HFFc6 (cell line): ENCODE measurements at regions not wholly inside any gene's neighbourhood (a gene's known extent, or its start where the extent isn't known, plus 50 kb on each side); places are given as distances from the start of the nearest gene placed in this dataset.

Experiments
- DNase-seq: peaks from one replicate; pipeline ENCODE4 v3.0.0-alpha.2; 2018
- H3K27ac Mint-ChIP-seq: 2 replicates; pipeline ENCODE4 v1.8.0; 2020; ENCODE audit warnings: mild to moderate bottlenecking, mixed read lengths
- H3K27me3 Mint-ChIP-seq: 2 replicates; pipeline ENCODE4 v1.8.0; 2021; ENCODE audit warnings: mild to moderate bottlenecking, moderate library complexity, mixed read lengths; ENCODE audit not compliant: insufficient read depth
- H3K36me3 Mint-ChIP-seq: 2 replicates; pipeline ENCODE4 v1.8.0; 2021; ENCODE audit warnings: low read depth, mixed read lengths
- H3K4me1 Mint-ChIP-seq: 2 replicates; pipeline ENCODE4 v1.8.0; 2020; ENCODE audit warnings: low read depth, mixed read lengths
- H3K4me3 Mint-ChIP-seq: 2 replicates; pipeline ENCODE4 v1.8.0; 2020; ENCODE audit warnings: mild to moderate bottlenecking, moderate library complexity, mixed read lengths
- H3K9me3 Mint-ChIP-seq: 2 replicates; pipeline ENCODE4 v1.8.0; 2020; ENCODE audit warnings: mild to moderate bottlenecking, mixed read lengths
- TF ChIP-seq, protein P1 (sequence below): fragments of 200-600 bp; sonication (generic); IDR thresholded peaks from 2 replicates; pipeline ENCODE4 v1.5.0; 2021; ENCODE audit warnings: antibody characterized with exemption, mild to moderate bottlenecking

- no peak for DNase-seq
- TF ChIP-seq, protein P1, sequence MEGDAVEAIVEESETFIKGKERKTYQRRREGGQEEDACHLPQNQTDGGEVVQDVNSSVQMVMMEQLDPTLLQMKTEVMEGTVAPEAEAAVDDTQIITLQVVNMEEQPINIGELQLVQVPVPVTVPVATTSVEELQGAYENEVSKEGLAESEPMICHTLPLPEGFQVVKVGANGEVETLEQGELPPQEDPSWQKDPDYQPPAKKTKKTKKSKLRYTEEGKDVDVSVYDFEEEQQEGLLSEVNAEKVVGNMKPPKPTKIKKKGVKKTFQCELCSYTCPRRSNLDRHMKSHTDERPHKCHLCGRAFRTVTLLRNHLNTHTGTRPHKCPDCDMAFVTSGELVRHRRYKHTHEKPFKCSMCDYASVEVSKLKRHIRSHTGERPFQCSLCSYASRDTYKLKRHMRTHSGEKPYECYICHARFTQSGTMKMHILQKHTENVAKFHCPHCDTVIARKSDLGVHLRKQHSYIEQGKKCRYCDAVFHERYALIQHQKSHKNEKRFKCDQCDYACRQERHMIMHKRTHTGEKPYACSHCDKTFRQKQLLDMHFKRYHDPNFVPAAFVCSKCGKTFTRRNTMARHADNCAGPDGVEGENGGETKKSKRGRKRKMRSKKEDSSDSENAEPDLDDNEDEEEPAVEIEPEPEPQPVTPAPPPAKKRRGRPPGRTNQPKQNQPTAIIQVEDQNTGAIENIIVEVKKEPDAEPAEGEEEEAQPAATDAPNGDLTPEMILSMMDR: no peak
- H3K4me1 Mint-ChIP-seq: no peaks in the 10 kb centered on the region
- H3K36me3 Mint-ChIP-seq: no peaks in the 10 kb centered on the region
- no peak overlapping the region for H3K27ac Mint-ChIP-seq
- no peak overlapping the region for H3K4me3 Mint-ChIP-seq
- peaks cover 23% of the 10 kb centered on the region for H3K9me3 Mint-ChIP-seq
- peaks cover 2% of the 10 kb centered on the region; the same call in 1 of the 2 replicates for H3K27me3 Mint-ChIP-seq
These were observed 346.8 kb downstream of the RRAGC start for GRCh38 chr1:38512789-38513188.

- H3K27me3 Mint-ChIP-seq: peaks cover 2% of the 10 kb centered on the region; the same call in 1 of the 2 replicates
- H3K9me3 Mint-ChIP-seq: peaks cover 18% of the 10 kb centered on the region
- H3K4me1 Mint-ChIP-seq: no peaks in the 10 kb centered on the region
- DNase-seq: no peak
- H3K36me3 Mint-ChIP-seq: no peaks in the 10 kb centered on the region
- no peak overlapping the region for H3K4me3 Mint-ChIP-seq
- TF ChIP-seq, protein P1: no peak
- H3K27ac Mint-ChIP-seq: no peak overlapping the region
These were observed 347.4 kb downstream of the RRAGC start for GRCh38 chr1:38512024-38512767.

GRCh38 chr1:38508232-38508631 is 351.3 kb downstream of the RRAGC start:
- no peak overlapping the region for H3K27ac Mint-ChIP-seq
- no peak overlapping the region for H3K4me3 Mint-ChIP-seq
- H3K36me3 Mint-ChIP-seq: no peaks in the 10 kb centered on the region
- H3K27me3 Mint-ChIP-seq: no peaks in the 10 kb centered on the region
- no peak for DNase-seq
- H3K9me3 Mint-ChIP-seq: peaks cover 10% of the 10 kb centered on the region
- TF ChIP-seq, protein P1: no peak
- no peaks in the 10 kb centered on the region for H3K4me1 Mint-ChIP-seq

DNA sequence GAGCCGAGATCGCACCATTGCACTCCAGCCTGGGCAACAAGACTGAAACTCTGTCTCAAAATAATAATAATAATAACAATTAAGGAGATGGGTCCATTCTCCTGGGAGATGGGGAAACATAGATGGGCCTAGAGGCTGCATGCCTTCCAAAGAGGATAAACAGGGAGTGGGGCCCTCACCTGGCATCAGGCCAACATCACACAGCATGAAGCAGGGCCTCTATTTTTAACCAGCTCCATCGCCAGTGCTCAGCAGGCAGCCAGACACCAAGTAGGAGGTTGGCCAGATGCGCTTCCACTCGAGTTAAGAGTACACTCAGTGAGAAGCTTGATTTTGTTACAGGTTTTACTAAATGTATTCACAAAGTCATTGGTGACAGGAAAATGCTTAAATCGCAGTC is 352.0 kb downstream of the RRAGC start:
- Mint-ChIP-seq H3K27me3 (no peaks in the 10 kb centered on the region), H3K36me3 (no peaks in the 10 kb centered on the region), H3K4me1 (no peaks in the 10 kb centered on the region), H3K9me3 (peaks cover 10% of the 10 kb centered on the region), H3K27ac (no peak overlapping the region), H3K4me3 (no peak overlapping the region)
- no peak for DNase-seq
- TF ChIP-seq, protein P1: no peak

DNA sequence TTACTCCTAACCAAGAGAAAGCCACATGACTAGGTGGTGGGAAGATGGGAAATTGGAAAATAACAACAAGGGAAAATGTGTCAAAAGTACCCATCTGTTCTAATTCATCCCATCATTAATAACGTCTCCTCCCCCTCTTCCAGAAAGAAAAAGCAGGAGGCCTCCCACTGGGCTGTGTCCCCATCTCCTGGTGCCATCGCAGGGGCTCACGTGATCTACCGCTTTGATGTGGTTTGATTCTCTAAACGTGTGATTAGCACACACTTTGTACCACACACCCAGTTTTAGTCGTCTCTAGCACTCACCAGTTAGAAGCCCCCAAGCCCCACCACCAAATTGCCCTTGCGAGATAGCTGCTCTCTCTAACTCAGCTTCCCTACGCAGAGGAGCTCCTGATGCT is 353.6 kb downstream of the RRAGC start:
- Mint-ChIP-seq H3K4me3 (no peak overlapping the region), H3K27me3 (no peaks in the 10 kb centered on the region), H3K27ac (no peak overlapping the region), H3K4me1 (no peaks in the 10 kb centered on the region), H3K36me3 (no peaks in the 10 kb centered on the region), H3K9me3 (peaks cover 17% of the 10 kb centered on the region)
- no peak for DNase-seq
- TF ChIP-seq, protein P1: no peak
